Omental fat pad (tissue), 3 donors: ENCODE measurements at regions not wholly inside any gene's neighbourhood (a gene's known extent, or its start where the extent isn't known, plus 50 kb on each side); places are given as distances from the start of the nearest gene placed in this dataset.
A peak's percentile ranks its signal among the peaks of the same experiment; 100 is the strongest.

Source experiments
- ATAC-seq: fragments of 150-250 bp; one replicate; pipeline ENCODE4 v1.9.1; 2016; ENCODE audit warnings: mild to moderate bottlenecking, moderate library complexity; ENCODE audit not compliant: low FRiP score
- DNase-seq: peaks from one replicate; pipeline ENCODE4 v3.0.0-alpha.2; 2019; ENCODE audit warnings: low spot score
- CTCF ChIP-seq, 3 donors: fragments of 450-650 bp; IDR thresholded peaks; one replicate each; pipeline ENCODE4 v1.5.1; 2016 to 2017; ENCODE audit warnings: antibody characterized with exemption in 3 of 3, mild to moderate bottlenecking in 3 of 3, moderate library complexity in 2 of 3

- DNase-seq (no peak), ATAC-seq (peak; percentile 60)
- TF ChIP-seq CTCF (IDR thresholded peaks at IDR 0.05) = no peak
These were observed 108.2 kb upstream of the SPATA31D4 start for GRCh38 chr9:81819859-81820546.

- no peak for ATAC-seq
- TF ChIP-seq CTCF (IDR thresholded peaks at IDR 0.05) = no peak
- DNase-seq = no peak
These were observed 105.8 kb upstream of the SPATA31D4 start for GRCh38 chr9:81822301-81822865.

- DNase-seq (no peak), ATAC-seq (no peak)
- TF ChIP-seq CTCF (IDR thresholded peaks at IDR 0.05) = no peak
These were observed 105.3 kb upstream of the SPATA31D4 start for GRCh38 chr9:81822967-81823366.

GRCh38 chr9:81823672-81824554, 104.3 kb upstream of the SPATA31D4 start:
- no peak for DNase-seq
- ATAC-seq = no peak
- no peak for TF ChIP-seq CTCF (IDR thresholded peaks at IDR 0.05)

GRCh38 chr9:81824802-81825730, 103.2 kb upstream of the SPATA31D4 start:
- ATAC-seq = no peak
- DNase-seq = no peak
- no peak for TF ChIP-seq CTCF (IDR thresholded peaks at IDR 0.05)

- ATAC-seq = no peak
- no peak for DNase-seq
- no peak for TF ChIP-seq CTCF (IDR thresholded peaks at IDR 0.05)
These were observed 102.2 kb upstream of the SPATA31D4 start for GRCh38 chr9:81825846-81826516.
